Muscle of leg (tissue), 3 donors: ENCODE measurements at regions not wholly inside any gene's neighbourhood (a gene's known extent, or its start where the extent isn't known, plus 50 kb on each side); places are given as distances from the start of the nearest gene placed in this dataset.
A peak's percentile ranks its signal among the peaks of the same experiment; 100 is the strongest.
"Not testable (repeated sequence)": the region's sequence is repeated elsewhere in the genome, so short reads cannot be mapped to it uniquely, and the experiment has no call there.

Experiments used
- DNase-seq: peaks from one replicate; pipeline ENCODE4 v3.0.0; 2013
- H3K27ac ChIP-seq: one replicate; pipeline ENCODE4 v1.5.1; 2013; ENCODE audit warnings: mild to moderate bottlenecking, low read length, control low read depth
- H3K27me3 ChIP-seq: one replicate; pipeline ENCODE4 v1.6.1; 2013; ENCODE audit warnings: low read length; ENCODE audit not compliant: control insufficient read depth, insufficient read depth
- H3K36me3 ChIP-seq: one replicate; pipeline ENCODE4 v1.6.1; 2013; ENCODE audit warnings: low read length; ENCODE audit not compliant: control insufficient read depth, insufficient read depth
- H3K4me1 ChIP-seq: one replicate; pipeline ENCODE4 v1.6.1; 2013; ENCODE audit warnings: low read length; ENCODE audit not compliant: control insufficient read depth, insufficient read depth
- H3K4me3 ChIP-seq: one replicate; pipeline ENCODE4 v1.5.1; 2013; ENCODE audit warnings: low read length, control low read depth
- H3K9me3 ChIP-seq: replicated peaks from 2 replicates; pipeline ENCODE4 v1.6.1; 2013; ENCODE audit warnings: low read depth, low read length; ENCODE audit not compliant: control insufficient read depth
- WGBS: methylation state at CpG from one replicate; pipeline ENCODE4 v1.1.5; 2013; ENCODE audit warnings: missing lambda C conversion rate; ENCODE audit not compliant: insufficient coverage; 5-methylcytosine and 5-hydroxymethylcytosine counted together

DNA sequence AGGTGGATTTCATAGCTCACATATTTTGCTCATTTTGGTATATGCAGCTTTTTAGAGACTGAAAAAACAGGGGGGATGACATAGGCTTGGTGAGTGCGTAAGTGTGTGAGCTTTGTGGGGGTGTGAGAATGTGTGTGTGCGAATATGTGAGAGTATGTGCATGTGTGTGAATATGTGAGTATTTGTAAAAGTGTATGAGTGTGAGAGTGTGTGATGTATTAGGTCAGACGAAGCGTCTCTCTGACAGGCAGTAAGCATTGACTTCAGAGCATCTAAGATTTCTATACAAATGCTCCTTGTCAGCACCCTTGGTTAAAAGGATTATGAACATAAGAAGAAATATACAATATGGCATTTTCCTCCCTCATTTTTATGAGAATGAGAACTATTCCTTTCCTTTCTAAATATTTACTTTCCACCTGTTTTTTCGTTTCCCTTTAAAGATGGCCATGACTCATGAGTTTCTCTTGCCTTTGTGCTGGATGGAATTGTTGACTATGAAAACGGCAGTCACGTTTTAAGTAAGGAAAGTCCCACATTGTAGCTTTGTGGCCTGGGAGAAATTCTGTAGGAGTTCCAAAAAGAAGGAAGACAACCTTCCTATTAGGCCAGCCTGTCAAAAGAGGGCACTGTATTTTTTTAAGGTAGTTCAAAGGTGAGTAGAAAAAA lies 276.4 kb downstream of the FOXL1 start:
- Histone ChIP-seq H3K36me3 (no peaks in the 10 kb centered on the region), H3K4me3 (no peak overlapping the region), H3K9me3 (no peaks in the 10 kb centered on the region), H3K27ac (peak overlapping the region; percentile 59), H3K4me1 (peaks cover 27% of the 10 kb centered on the region), H3K27me3 (peaks cover 18% of the 10 kb centered on the region)
- 45% methylated on average over 2 of the region's 7 CpGs for WGBS
- peak; percentile 50 for DNase-seq

DNA sequence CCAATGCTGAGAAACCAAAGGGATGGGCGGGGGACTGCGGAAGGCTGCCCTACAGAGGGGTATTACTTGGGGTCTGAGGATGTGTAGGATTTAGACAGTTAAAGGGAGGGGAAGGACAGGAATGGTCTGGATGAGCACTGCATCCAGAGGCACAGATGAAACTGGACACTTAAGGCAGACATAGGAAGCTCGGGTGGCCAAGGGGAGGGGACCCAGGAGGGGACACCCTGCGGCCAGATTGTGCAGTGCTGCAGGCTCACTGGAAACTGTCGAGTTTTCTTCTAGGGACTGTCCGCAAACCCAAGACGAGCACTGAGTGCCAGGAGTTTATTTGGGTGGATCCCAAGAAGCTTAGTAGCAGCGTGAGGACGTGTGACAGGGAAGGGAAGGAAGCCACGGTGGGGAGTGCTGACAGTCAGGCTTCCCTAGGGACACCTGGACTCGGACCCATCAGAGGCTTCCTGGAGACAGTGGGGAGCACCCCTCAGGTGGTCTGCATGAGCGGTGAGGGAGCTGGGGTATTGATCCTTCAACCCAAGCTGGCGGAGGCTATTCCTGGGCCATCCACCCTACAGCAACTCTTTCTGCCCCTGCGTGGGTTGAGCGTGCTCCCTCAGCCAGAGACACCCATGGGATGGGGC lies 278.7 kb downstream of the FOXL1 start:
- 38% methylated on average over 10 of the region's 15 CpGs for WGBS
- H3K27ac ChIP-seq, result no peak overlapping the region
- no peaks in the 10 kb centered on the region for H3K36me3 ChIP-seq
- H3K9me3 ChIP-seq, result no peaks in the 10 kb centered on the region
- DNase-seq, result no peak
- H3K27me3 ChIP-seq, result peaks cover 17% of the 10 kb centered on the region
- no peak overlapping the region for H3K4me3 ChIP-seq
- peaks cover 21% of the 10 kb centered on the region for H3K4me1 ChIP-seq

DNA sequence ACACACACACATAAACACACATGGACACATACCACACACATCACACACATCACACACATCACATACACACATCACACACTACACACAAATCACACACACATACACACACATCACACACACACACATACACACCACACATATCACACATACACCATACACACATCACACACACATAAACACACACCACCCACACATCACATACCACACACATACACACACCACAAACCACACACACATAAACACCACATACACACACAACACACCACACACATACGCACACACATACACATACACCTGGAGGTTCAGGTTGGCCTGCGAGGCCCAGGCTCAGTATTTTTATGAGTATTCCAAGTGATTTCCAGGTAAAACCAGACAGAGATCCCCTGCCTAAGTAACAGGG lies 279.5 kb downstream of the FOXL1 start:
- peaks cover 24% of the 10 kb centered on the region for H3K4me1 ChIP-seq
- peaks cover 17% of the 10 kb centered on the region for H3K27me3 ChIP-seq
- WGBS, result no CpG with 5 or more reads among the region's 2 CpGs
- no peaks in the 10 kb centered on the region for H3K9me3 ChIP-seq
- no peaks in the 10 kb centered on the region for H3K36me3 ChIP-seq
- DNase-seq, result no peak
- no peak overlapping the region for H3K4me3 ChIP-seq
- H3K27ac ChIP-seq, result no peak overlapping the region

DNA sequence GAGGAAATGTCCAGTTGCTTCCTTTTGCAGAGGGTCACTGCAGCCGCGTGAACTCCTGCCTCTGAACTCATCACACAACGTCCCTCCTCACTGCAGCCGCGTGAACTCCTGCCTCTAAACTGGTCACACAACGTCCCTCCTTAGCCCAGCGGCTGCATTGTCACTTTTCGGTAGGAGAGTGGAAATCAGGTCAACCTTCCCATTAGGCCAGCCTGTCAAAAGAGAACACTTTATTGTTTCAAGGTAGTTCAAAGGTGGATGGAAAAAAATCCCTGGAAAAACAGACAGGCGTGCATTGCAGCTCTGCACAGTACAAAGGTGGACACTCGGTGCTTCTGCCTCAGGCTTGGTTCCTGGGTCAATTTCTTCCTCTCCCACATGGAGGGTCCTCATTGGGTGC lies 280.2 kb downstream of the FOXL1 start:
- H3K4me1 ChIP-seq, result peaks cover 30% of the 10 kb centered on the region
- no peak for DNase-seq
- 20% methylated on average over 2 of the region's 10 CpGs for WGBS
- no peaks in the 10 kb centered on the region for H3K9me3 ChIP-seq
- no peak overlapping the region for H3K4me3 ChIP-seq
- H3K27ac ChIP-seq, result no peak overlapping the region
- peaks cover 20% of the 10 kb centered on the region for H3K27me3 ChIP-seq
- no peaks in the 10 kb centered on the region for H3K36me3 ChIP-seq

DNA sequence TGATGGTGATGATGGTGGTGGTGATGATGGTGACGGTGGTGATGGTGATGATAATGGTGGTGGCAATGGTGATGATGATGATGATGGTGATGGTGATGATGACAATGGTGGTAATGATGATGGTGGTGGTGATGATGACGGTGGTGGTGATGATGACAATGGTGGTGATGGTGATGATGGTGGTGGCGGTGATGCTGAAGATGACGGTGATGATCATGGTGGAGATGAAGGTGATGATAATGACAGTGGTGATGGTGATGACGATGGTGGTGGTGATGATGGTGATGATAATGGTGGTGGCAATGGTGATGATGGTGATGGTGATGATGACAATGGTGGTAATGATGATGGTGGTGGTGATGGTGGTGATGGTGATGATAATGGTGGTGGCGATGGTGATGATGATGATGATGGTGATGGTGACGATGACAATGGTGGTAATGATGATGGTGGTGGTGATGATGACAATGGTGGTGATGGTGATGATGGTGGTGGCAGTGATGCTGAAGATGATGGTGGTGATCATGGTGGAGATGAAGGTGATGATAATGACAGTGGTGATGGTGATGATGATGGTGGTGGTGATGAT lies 283.0 kb downstream of the FOXL1 start:
- H3K4me3 ChIP-seq, DNase-seq, H3K9me3 ChIP-seq, H3K27ac ChIP-seq, H3K36me3 ChIP-seq: not testable (repeated sequence)
- H3K4me1 ChIP-seq, result peaks cover 36% of the 10 kb centered on the region
- WGBS, result 96% methylated on average over 7 of the region's 7 CpGs
- H3K27me3 ChIP-seq, result peaks cover 15% of the 10 kb centered on the region

DNA sequence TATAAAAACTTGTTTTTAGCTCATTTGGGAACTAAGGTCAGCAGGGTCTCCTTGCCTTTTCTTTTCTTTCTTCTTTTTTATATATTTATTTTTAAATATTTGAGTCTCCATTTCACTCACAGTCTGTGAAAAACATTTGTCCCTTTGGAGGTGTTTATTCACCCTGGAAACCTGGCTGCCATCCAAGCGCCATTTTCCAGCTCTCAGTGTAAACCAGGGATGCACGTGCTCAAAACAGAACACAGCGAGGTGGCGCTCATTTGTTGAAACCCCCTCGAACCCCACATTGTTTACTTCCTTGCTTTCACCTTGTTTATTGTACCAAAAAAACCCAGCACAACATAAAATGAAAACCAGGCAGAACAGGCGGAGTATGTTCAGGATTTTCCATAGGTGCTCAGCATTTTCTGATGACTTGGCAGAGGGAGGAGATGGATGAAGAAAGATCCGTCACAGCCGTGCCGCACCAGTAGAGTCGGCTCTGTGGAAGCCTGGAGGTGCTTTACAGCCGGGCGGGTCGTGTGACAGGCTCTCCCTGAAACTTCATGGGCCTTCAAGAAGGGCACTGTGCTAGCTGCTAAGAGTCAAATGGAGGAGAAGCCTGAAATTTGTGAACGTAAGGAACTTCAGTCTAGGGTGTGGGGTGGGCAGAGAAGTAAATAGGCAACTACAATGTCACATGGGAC lies 284.4 kb downstream of the FOXL1 start:
- H3K36me3 ChIP-seq, result no peaks in the 10 kb centered on the region
- WGBS, result 20% methylated on average over 12 of the region's 14 CpGs

DNA sequence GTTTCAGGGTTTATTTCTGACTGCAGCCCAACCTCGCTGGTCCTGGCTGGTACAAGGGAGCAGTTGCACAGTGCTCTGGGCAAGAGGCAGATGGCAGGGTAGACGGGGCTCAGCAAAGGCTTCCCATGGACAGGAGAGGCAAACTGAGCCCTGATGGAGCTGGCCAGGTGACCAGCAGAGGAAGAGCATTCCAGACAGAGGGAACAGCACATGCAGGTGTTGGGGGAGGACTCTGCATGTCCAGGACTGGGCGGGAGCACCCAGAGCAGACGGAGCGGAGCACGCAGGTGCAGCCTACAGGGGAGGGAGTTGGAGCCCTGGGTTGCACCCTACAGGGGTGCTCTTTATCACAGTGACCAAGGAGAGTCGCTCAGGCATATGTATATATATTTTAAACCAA lies 285.3 kb downstream of the FOXL1 start:
- H3K36me3 ChIP-seq, result no peaks in the 10 kb centered on the region
- H3K27me3 ChIP-seq, result peaks cover 16% of the 10 kb centered on the region
- H3K9me3 ChIP-seq, result no peaks in the 10 kb centered on the region
- no peak for DNase-seq
- H3K27ac ChIP-seq, result peak overlapping the region; percentile 43
- H3K4me1 ChIP-seq, result peaks cover 47% of the 10 kb centered on the region
- no peak overlapping the region for H3K4me3 ChIP-seq
- 89% methylated on average over 3 of the region's 7 CpGs for WGBS

More for the DNA sequence above, 284.4 kb downstream of the FOXL1 start:
- Histone ChIP-seq H3K27me3 (peaks cover 9% of the 10 kb centered on the region), H3K27ac (peak overlapping the region; percentile 43), H3K9me3 (no peaks in the 10 kb centered on the region), H3K4me1 (peaks cover 42% of the 10 kb centered on the region), H3K4me3 (no peak overlapping the region)
- DNase-seq, result peak; percentile 87

DNA sequence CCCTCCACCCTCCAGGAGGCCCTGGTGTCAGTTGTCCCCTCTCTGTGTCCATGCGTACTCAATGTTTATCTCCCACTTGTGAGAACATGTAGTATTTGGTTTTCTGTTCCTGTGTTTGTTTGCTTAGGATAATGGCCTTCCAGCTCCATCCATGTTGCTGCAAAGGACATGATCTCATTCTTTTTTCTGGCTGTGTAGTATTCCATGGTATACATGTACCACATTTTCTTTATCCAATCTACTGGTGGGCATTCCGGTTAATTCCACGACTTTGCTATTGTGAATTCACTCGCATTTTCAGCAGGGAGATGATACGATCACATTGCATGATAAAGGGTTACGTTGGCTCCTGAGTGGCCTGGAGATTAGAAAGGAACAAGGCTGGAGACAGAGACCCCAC lies 286.2 kb downstream of the FOXL1 start:
- Histone ChIP-seq H3K36me3 (no peaks in the 10 kb centered on the region), H3K9me3 (no peaks in the 10 kb centered on the region), H3K27me3 (peaks cover 22% of the 10 kb centered on the region), H3K4me3 (no peak overlapping the region), H3K27ac (no peak overlapping the region), H3K4me1 (peaks cover 57% of the 10 kb centered on the region)
- no peak for DNase-seq
- WGBS, result 100% methylated on average over 3 of the region's 6 CpGs

DNA sequence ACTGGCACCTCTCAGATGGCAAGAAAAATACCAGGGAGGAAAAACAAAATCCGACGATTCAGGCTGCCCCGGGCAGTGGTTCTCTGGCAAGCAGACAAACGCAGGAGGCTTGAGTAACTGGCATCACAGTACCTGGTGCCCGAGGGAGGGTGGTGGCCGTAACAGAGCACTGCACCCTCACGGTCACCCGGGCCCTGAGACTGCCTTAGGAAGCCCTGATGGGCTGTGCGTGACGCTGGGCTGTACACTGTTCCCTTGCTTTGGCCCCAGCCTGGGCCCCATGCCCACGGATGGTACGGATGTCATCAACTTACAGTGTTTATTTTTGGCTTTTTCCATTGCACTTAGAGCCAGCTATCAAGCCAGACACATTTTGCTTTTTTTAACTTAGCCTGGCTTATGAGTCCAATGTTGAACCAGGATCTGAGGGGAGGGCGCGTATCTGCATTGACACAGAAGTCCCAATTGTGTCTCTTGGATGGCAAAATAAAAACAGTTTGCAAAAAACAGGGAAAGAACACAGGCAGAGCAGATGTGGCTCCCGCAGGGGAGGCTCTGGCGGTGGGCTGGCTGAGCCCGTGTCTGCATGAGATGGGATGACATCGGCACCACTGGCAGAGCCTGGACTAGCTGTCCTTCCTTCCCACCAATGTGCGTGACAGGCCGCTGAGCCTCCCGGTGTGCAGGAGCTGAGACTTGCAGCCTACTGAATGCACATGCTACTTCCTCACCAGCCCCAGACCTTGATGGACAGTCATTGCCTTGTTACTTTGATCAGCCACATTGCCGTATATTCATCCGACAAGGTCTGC lies 287.7 kb downstream of the FOXL1 start:
- WGBS, result 66% methylated on average over 20 of the region's 23 CpGs
- Histone ChIP-seq H3K27ac (peak overlapping the region; percentile 80), H3K4me3 (no peak overlapping the region), H3K4me1 (peaks cover 70% of the 10 kb centered on the region), H3K9me3 (no peaks in the 10 kb centered on the region), H3K36me3 (no peaks in the 10 kb centered on the region), H3K27me3 (peaks cover 32% of the 10 kb centered on the region)
- DNase-seq, result peak; percentile 85
